H1 (cell line): ENCODE measurements at regions not wholly inside any gene's neighbourhood (a gene's known extent, or its start where the extent isn't known, plus 50 kb on each side); places are given as distances from the start of the nearest gene placed in this dataset.

ENCODE experiments used
- CTCF ChIA-PET: fragments of 300-600 bp; sonication (Branson Sonifier 250); formaldehyde crosslinking; loops from one replicate; lab custom pipeline; 2021; ENCODE audit not compliant: partially characterized antibody; lab: Charles Lee
- POLR2A ChIA-PET: fragments of 300-600 bp; sonication (Branson Sonifier 250); formaldehyde crosslinking; loops from one replicate; lab custom pipeline; 2021; ENCODE audit warnings: inconsistent platforms; ENCODE audit not compliant: partially characterized antibody; lab: Charles Lee
- DNase-seq, 2 experiments: peaks; one replicate each; pipeline versions ENCODE4 v3.0.0 to v3.0.0-alpha.2; 2010 to 2022; ENCODE audit warnings: low spot score in 2 of 2, low read depth in 1 of 2, mixed read lengths in 1 of 2
- FAIRE-seq: peaks from 2 replicates; lab custom pipeline; 2011; peaks lifted over from hg19 to GRCh38; lab: Jason Lieb, UNC
- H2AFZ ChIP-seq: 2 replicates; pipeline ENCODE4 v1.8.1; 2012; ENCODE audit warnings: low read length, inconsistent platforms
- H2AK5ac ChIP-seq: 2 replicates; pipeline ENCODE4 v1.6.1; 2013; ENCODE audit warnings: low read depth, low read length
- H2BK120ac ChIP-seq: replicated peaks from 2 replicates; pipeline ENCODE3; 2013; ENCODE audit warnings: low read depth, low read length, inconsistent platforms
- H2BK12ac ChIP-seq: 2 replicates; pipeline ENCODE4 v1.6.1; 2013; ENCODE audit warnings: low read depth, low read length
- H2BK15ac ChIP-seq: 2 replicates; pipeline ENCODE4 v1.6.1; 2013; ENCODE audit warnings: low read length
- H2BK20ac ChIP-seq: 2 replicates; pipeline ENCODE4 v1.6.1; 2013; ENCODE audit warnings: low read length
- H2BK5ac ChIP-seq: 2 replicates; pipeline ENCODE4 v1.6.1; 2013; ENCODE audit warnings: low read depth, low read length
- H3K14ac ChIP-seq: 2 replicates; pipeline ENCODE4 v1.6.1; 2013; ENCODE audit warnings: inconsistent platforms; ENCODE audit not compliant: insufficient read length
- H3K18ac ChIP-seq: 2 replicates; pipeline ENCODE4 v1.6.1; 2013; ENCODE audit warnings: low read length; ENCODE audit errors: extremely low read depth
- H3K23ac ChIP-seq: 2 replicates; pipeline ENCODE4 v1.6.1; 2013; ENCODE audit warnings: inconsistent platforms; ENCODE audit not compliant: insufficient read length
- H3K23me2 ChIP-seq: 2 replicates; pipeline ENCODE4 v1.6.1; 2013; ENCODE audit warnings: low read depth, low read length
- H3K27ac ChIP-seq: 2 replicates; pipeline ENCODE4 v1.6.1; 2011; ENCODE audit warnings: low read depth, low read length, inconsistent platforms
- H3K27me3 ChIP-seq, 4 experiments: replicated peaks in 1 of 4; 1 replicate in 1 of 4; 2 replicates in 3 of 4; pipeline versions ENCODE4 v1.6.1 to v1.8.1; 2011 to 2013; ENCODE audit warnings: low read length in 3 of 4, mild to moderate bottlenecking in 3 of 4, inconsistent platforms in 2 of 4, mixed read lengths in 2 of 4, moderate library complexity in 1 of 4; ENCODE audit not compliant: control insufficient read depth in 3 of 4, insufficient read depth in 3 of 4; ENCODE audit errors: extremely low read depth in 1 of 4
- H3K36me3 ChIP-seq, 4 experiments: 2 replicates each; pipeline versions ENCODE4 v1.6.1 to v1.8.1; 2011 to 2013; ENCODE audit warnings: mild to moderate bottlenecking in 4 of 4, low read length in 3 of 4, moderate library complexity in 2 of 4, control low read depth in 1 of 4, inconsistent platforms in 1 of 4; ENCODE audit not compliant: insufficient read depth in 4 of 4, control insufficient read depth in 2 of 4
- H3K4ac ChIP-seq: replicated peaks from 2 replicates; pipeline ENCODE3; 2013; ENCODE audit warnings: low read length, low read depth, mixed read lengths, inconsistent platforms; ENCODE audit not compliant: insufficient read length
- H3K4me1 ChIP-seq, 4 experiments: replicated peaks in 1 of 4; 1 replicate in 1 of 4; 2 replicates in 3 of 4; pipeline versions ENCODE4 v1.6.1 to v1.8.1; 2011 to 2013; ENCODE audit warnings: low read length in 3 of 4, inconsistent platforms in 2 of 4, mixed read lengths in 1 of 4; ENCODE audit not compliant: insufficient read depth in 4 of 4, control insufficient read depth in 3 of 4
- H3K4me2 ChIP-seq, 2 experiments: 2 replicates each; pipeline versions ENCODE4 v1.6.1 to v1.8.1; 2011 to 2013; ENCODE audit warnings: low read depth in 2 of 2, low read length in 2 of 2, control low read depth in 1 of 2, inconsistent platforms in 1 of 2, mild to moderate bottlenecking in 1 of 2; ENCODE audit not compliant: insufficient read depth in 1 of 2
- H3K4me3 ChIP-seq, 4 experiments: fragments of 200-600, 300-600 bp in 1 of 4; sonication (generic), shearing (Covaris generic), sonication (Bioruptor Twin) in 1 of 4; 2 replicates each; pipeline versions ENCODE4 v1.5.1 to v1.8.1; 2011 to 2016; ENCODE audit warnings: low read length in 4 of 4, low read depth in 3 of 4, control low read depth in 2 of 4, inconsistent platforms in 2 of 4, mild to moderate bottlenecking in 2 of 4, mixed read lengths in 1 of 4, moderate library complexity in 1 of 4; ENCODE audit not compliant: insufficient read depth in 2 of 4; ENCODE audit errors: extremely low read depth in 1 of 4
- H3K56ac ChIP-seq: replicated peaks from 2 replicates; pipeline ENCODE3; 2013; ENCODE audit warnings: low read depth, mild to moderate bottlenecking, mixed read lengths, low read length, inconsistent platforms; ENCODE audit not compliant: insufficient read length
- H3K79me1 ChIP-seq: 2 replicates; pipeline ENCODE4 v1.6.1; 2013; ENCODE audit warnings: low read depth, low read length, control low read depth
- H3K79me2 ChIP-seq, 2 experiments: 2 replicates each; pipeline versions ENCODE4 v1.6.1 to v1.8.1; 2012 to 2013; ENCODE audit warnings: low read length in 2 of 2, mild to moderate bottlenecking in 2 of 2, inconsistent platforms in 1 of 2; ENCODE audit not compliant: insufficient read depth in 2 of 2, control insufficient read depth in 1 of 2
- H3K9ac ChIP-seq, 4 experiments: replicated peaks in 1 of 4; 1 replicate in 1 of 4; 2 replicates in 3 of 4; pipeline versions ENCODE4 v1.6.1 to v1.8.1; 2011 to 2013; ENCODE audit warnings: low read depth in 3 of 4, low read length in 3 of 4, control low read depth in 2 of 4, mild to moderate bottlenecking in 2 of 4, moderate library complexity in 2 of 4, inconsistent platforms in 1 of 4; ENCODE audit errors: extremely low read depth in 1 of 4
- H3K9me3 ChIP-seq, 2 experiments: 2 replicates each; pipeline versions ENCODE4 v1.6.1 to v1.8.1; 2012 to 2013; ENCODE audit warnings: mild to moderate bottlenecking in 2 of 2, moderate library complexity in 2 of 2, control low read depth in 1 of 2, inconsistent platforms in 1 of 2, low read depth in 1 of 2, low read length in 1 of 2, mixed read lengths in 1 of 2; ENCODE audit not compliant: insufficient read depth in 2 of 2
- H4K20me1 ChIP-seq, 2 experiments: replicated peaks in 1 of 2; 2 replicates each; pipeline versions ENCODE3 to v1.8.1; 2011 to 2013; ENCODE audit warnings: inconsistent platforms in 2 of 2, low read length in 2 of 2, mild to moderate bottlenecking in 1 of 2; ENCODE audit not compliant: insufficient read depth in 2 of 2, control insufficient read depth in 1 of 2
- H4K5ac ChIP-seq: 2 replicates; pipeline ENCODE4 v1.6.1; 2013; ENCODE audit warnings: low read length, low read depth, mixed read lengths, inconsistent platforms; ENCODE audit not compliant: insufficient read length
- H4K8ac ChIP-seq: 2 replicates; pipeline ENCODE4 v1.8.0; 2013; ENCODE audit warnings: mild to moderate bottlenecking, moderate library complexity, low read length, inconsistent platforms; ENCODE audit not compliant: insufficient read depth; ENCODE audit errors: extremely low read depth
- H4K91ac ChIP-seq: replicated peaks from 2 replicates; pipeline ENCODE3; 2013; ENCODE audit warnings: low read length, mixed read lengths, inconsistent platforms; ENCODE audit not compliant: insufficient read length
- KDM1A ChIP-seq: fragments of 200-600, 300-600 bp; sonication (generic); IDR thresholded peaks from 2 replicates; pipeline ENCODE4 v1.7.1; 2016; ENCODE audit warnings: mild to moderate bottlenecking, low read length, borderline replicate concordance
- POU5F1 ChIP-seq: IDR thresholded peaks from 2 replicates; pipeline ENCODE4 v1.6.1; 2011; ENCODE audit warnings: low read depth, mild to moderate bottlenecking, low read length, moderate library complexity
- RBBP5 ChIP-seq: IDR thresholded peaks from 2 replicates; pipeline ENCODE4 v1.7.1; 2012; ENCODE audit warnings: low read depth, mild to moderate bottlenecking, inconsistent platforms, low read length, moderate library complexity, borderline replicate concordance
- SIX5 ChIP-seq: IDR thresholded peaks from 2 replicates; pipeline ENCODE4 v1.6.1; 2011; ENCODE audit warnings: mild to moderate bottlenecking, low read depth, low read length
- SRF ChIP-seq: IDR thresholded peaks from 2 replicates; pipeline ENCODE4 v1.6.1; 2011; ENCODE audit warnings: mild to moderate bottlenecking, low read depth, low read length, moderate library complexity
- TAF1 ChIP-seq: IDR thresholded peaks from 2 replicates; pipeline ENCODE4 v1.6.1; 2011; ENCODE audit warnings: mild to moderate bottlenecking, low read depth, low read length
- TEAD4 ChIP-seq: IDR thresholded peaks from 2 replicates; pipeline ENCODE4 v1.6.1; 2012; ENCODE audit warnings: low read depth, low read length, inconsistent platforms, mixed read lengths

DNA sequence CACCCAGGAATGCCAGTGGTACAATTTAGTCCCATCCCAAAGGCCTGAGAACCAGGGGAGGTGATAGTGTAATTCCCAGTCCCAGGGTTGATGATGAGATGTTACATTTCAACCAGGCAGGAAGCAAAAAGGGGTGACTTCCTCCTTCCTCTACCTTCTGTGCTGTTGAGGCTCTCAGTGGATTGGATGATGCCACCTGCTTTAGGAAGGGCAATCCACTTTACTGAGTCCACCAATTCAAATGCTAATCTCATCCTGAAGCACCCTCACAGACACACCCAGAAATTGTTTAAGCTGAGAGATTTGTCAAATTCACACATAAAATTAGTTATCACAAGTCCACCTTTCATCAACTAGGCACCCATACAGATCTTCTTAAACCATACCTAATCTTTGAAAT lies 418.5 kb upstream of the GOLIM4 start:
- Histone ChIP-seq H3K9ac (no peak overlapping the region), H2BK12ac (0 out of 2 replicates have a peak overlapping the region, but pooled peaks have one; percentile 19), H3K79me1 (no peaks in the 10 kb centered on the region), H3K4ac (peak overlapping the region; percentile 76), H3K23me2 (no peaks in the 10 kb centered on the region), H3K23ac (no peak overlapping the region), H4K91ac (peak overlapping the region; percentile 50), H3K4me1 (peaks cover 2 to 12% (median 5%) of the 10 kb centered on the region in 4 experiments; a peak in 4 of 7 replicates), H3K9me3 (no peaks in the 10 kb centered on the region), H3K36me3 (no peaks in the 10 kb centered on the region), H3K79me2 (no peaks in the 10 kb centered on the region), H3K56ac (no peak overlapping the region), H2AK5ac (0 out of 2 replicates have a peak overlapping the region, but pooled peaks have one; percentile 84), H3K14ac (no peak overlapping the region), H3K27me3 (no peaks in the 10 kb centered on the region), H3K4me2 (no peak overlapping the region), H3K27ac (0 out of 2 replicates have a peak overlapping the region, but pooled peaks have one; percentile 25), H4K8ac (no peak overlapping the region), H2BK15ac (no peak overlapping the region), H3K18ac (peak overlapping the region; percentile 84), H2BK5ac (peak overlapping the region; percentile 96), H2BK20ac (peak overlapping the region; percentile 96), H4K5ac (no peak overlapping the region), H2AFZ (no peak overlapping the region), H3K4me3 (no peak overlapping the region), H2BK120ac (no peak overlapping the region), H4K20me1 (no peaks in the 10 kb centered on the region)
- CTCF ChIA-PET: interaction anchor here (0.8 to 2.4 kb wide), 2 partner anchors 106 to 113 kb away, joined by 3 to 9 read pairs; no protein-coding TSS in a partner anchor
- POLR2A ChIA-PET: no interaction called here
- peak; percentile 69 for FAIRE-seq
- DNase-seq: no peak
- no peak for TF ChIP-seq KDM1A
- TF ChIP-seq TAF1: no peak
- no peak for TF ChIP-seq RBBP5
- TF ChIP-seq SIX5: no peak
- TF ChIP-seq SRF: no peak
- no peak for TF ChIP-seq POU5F1
- no peak for TF ChIP-seq TEAD4
